ENCODE measurements at regions not wholly inside any gene's neighbourhood (a gene's known extent, or its start where the extent isn't known, plus 50 kb on each side); places are given as distances from the start of the nearest gene placed in this dataset.

GRCh38 chr7:54915870-54916598 lies 102.8 kb upstream of the EGFR start:
- TF ChIP-seq, protein P1, sequence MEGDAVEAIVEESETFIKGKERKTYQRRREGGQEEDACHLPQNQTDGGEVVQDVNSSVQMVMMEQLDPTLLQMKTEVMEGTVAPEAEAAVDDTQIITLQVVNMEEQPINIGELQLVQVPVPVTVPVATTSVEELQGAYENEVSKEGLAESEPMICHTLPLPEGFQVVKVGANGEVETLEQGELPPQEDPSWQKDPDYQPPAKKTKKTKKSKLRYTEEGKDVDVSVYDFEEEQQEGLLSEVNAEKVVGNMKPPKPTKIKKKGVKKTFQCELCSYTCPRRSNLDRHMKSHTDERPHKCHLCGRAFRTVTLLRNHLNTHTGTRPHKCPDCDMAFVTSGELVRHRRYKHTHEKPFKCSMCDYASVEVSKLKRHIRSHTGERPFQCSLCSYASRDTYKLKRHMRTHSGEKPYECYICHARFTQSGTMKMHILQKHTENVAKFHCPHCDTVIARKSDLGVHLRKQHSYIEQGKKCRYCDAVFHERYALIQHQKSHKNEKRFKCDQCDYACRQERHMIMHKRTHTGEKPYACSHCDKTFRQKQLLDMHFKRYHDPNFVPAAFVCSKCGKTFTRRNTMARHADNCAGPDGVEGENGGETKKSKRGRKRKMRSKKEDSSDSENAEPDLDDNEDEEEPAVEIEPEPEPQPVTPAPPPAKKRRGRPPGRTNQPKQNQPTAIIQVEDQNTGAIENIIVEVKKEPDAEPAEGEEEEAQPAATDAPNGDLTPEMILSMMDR (IDR thresholded peaks at IDR 0.05; ENCODE audit: insufficient read depth, low read length, poor library complexity, severe bottlenecking), result no peak
- Histone ChIP-seq H3K36me3 (ENCODE audit: control insufficient read depth, insufficient read depth, low read length) (no peaks in the 10 kb centered on the region), H3K4me3 (ENCODE audit: low read depth, low read length) (no peak overlapping the region), H3K27me3 (ENCODE audit: control insufficient read depth, insufficient read depth, low read length) (no peaks in the 10 kb centered on the region)
- no peak for DNase-seq (ENCODE audit: low read depth)

DNA sequence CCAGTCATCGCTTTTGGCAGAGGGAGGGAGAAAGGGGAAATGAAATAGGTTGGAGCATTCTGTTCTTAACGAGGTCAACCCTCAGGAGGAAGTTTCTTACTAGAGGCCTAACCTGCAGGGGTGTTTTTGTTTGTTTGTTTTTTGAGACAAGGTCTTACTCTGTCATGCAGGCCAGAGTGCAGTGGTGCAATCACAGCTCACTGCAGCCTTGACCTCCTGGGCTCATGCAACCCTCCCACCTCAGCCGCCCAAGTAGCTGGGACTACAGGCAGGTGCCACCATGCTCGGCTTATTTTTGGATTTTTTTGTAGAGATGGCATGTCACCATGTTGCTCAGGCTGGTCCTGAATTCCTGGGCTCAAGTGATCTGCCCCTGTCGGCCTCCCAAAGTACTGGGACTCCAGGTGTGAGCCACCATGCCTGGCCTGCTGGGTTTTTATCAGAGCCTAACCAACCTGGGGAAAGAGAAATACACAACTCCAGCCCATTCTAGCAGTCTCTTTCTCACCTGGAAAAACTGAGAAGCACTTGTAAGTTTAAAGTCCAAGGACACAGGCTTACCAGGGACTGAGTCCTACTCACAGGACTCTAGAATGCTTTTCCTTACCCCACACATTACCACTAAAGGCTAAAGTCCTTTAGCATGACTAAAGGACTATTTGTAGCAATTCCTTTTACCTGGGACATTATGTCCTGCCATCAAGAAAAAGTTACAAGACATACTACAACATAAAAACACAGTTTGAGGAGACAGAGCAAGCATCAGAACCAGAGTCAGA lies 101.0 kb upstream of the EGFR start:
- Histone ChIP-seq H3K27me3 (ENCODE audit: control insufficient read depth, insufficient read depth, low read length) (no peaks in the 10 kb centered on the region), H3K4me3 (ENCODE audit: low read depth, low read length) (no peak overlapping the region), H3K36me3 (ENCODE audit: control insufficient read depth, insufficient read depth, low read length) (no peaks in the 10 kb centered on the region)
- DNase-seq (ENCODE audit: low read depth), result no peak
- TF ChIP-seq, protein P1 (IDR thresholded peaks at IDR 0.05; ENCODE audit: insufficient read depth, low read length, poor library complexity, severe bottlenecking), result no peak

DNA sequence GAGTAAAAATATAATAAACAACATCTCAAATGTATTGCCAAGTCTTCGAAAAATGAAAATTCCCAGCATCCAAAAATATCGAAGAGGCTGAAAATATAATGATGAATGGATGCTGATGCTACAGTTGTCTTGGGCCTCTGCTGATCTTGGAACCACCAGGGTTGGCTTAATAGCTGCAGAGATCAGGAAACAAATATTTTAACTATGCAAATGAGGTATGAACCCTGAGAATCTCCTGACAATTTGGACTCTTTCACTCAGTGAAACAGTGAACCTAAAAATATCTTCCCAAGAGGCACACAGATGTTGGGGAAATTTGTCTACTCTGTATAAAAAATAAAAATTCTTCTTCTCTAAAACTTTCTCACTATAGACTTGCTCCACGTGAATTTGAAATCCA lies 97.7 kb upstream of the EGFR start:
- TF ChIP-seq, protein P1 (IDR thresholded peaks at IDR 0.05; ENCODE audit: insufficient read depth, low read length, poor library complexity, severe bottlenecking), result no peak
- DNase-seq (ENCODE audit: low read depth), result no peak
- Histone ChIP-seq H3K36me3 (ENCODE audit: control insufficient read depth, insufficient read depth, low read length) (no peaks in the 10 kb centered on the region), H3K4me3 (ENCODE audit: low read depth, low read length) (no peak overlapping the region), H3K27me3 (ENCODE audit: control insufficient read depth, insufficient read depth, low read length) (no peaks in the 10 kb centered on the region)

DNA sequence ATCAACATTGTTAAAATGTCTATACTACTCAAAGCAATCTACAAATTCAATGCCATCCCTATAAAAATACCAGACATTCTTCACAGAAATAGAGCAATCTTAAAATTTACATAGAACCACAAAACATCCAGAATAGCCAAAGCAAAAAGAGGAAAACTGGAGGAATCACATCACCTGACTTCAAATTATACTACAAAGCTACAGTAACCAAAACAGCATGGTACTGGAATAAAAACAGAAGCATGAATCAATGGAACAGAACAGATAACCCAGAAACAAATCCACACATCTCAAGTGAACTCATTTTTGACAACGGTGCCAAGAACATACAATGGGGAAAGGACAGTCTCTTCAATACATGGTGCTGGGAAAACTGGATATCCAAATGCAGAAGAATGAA lies 87.3 kb upstream of the EGFR start:
- Histone ChIP-seq H3K27me3 (ENCODE audit: control insufficient read depth, insufficient read depth, low read length) (no peaks in the 10 kb centered on the region), H3K4me3 (ENCODE audit: low read depth, low read length) (no peak overlapping the region), H3K36me3 (ENCODE audit: control insufficient read depth, insufficient read depth, low read length) (no peaks in the 10 kb centered on the region)
- TF ChIP-seq, protein P1 (IDR thresholded peaks at IDR 0.05; ENCODE audit: insufficient read depth, low read length, poor library complexity, severe bottlenecking), result no peak
- no peak for DNase-seq (ENCODE audit: low read depth)

GRCh38 chr7:54932818-54933543 lies 85.8 kb upstream of the EGFR start:
- H3K4me3 ChIP-seq (ENCODE audit: low read depth, low read length), result peak overlapping the region; percentile 52
- peak; percentile 23 for DNase-seq (ENCODE audit: low read depth)
- H3K36me3 ChIP-seq (ENCODE audit: control insufficient read depth, insufficient read depth, low read length), result no peaks in the 10 kb centered on the region
- TF ChIP-seq, protein P1 (IDR thresholded peaks at IDR 0.05; ENCODE audit: insufficient read depth, low read length, poor library complexity, severe bottlenecking), result no peak
- no peaks in the 10 kb centered on the region for H3K27me3 ChIP-seq (ENCODE audit: control insufficient read depth, insufficient read depth, low read length)
